Progenitor cell of endocrine pancreas (in vitro differentiated cells): ENCODE measurements at regions not wholly inside any gene's neighbourhood (a gene's known extent, or its start where the extent isn't known, plus 50 kb on each side); places are given as distances from the start of the nearest gene placed in this dataset.
"Not testable (repeated sequence)": the region's sequence is repeated elsewhere in the genome, so short reads cannot be mapped to it uniquely, and the experiment has no call there.

Experiments
- DNase-seq: peaks from one replicate; pipeline ENCODE4 v3.0.0; 2021; ENCODE audit warnings: low spot score; ENCODE audit not compliant: unreplicated experiment
- H3K27ac Mint-ChIP-seq: 2 replicates; pipeline ENCODE4 v1.8.0; 2021; ENCODE audit warnings: mild to moderate bottlenecking, moderate library complexity, mixed read lengths
- H3K27me3 Mint-ChIP-seq: 2 replicates; pipeline ENCODE4 v1.8.0; 2021; ENCODE audit warnings: mixed read lengths
- H3K36me3 Mint-ChIP-seq: 2 replicates; pipeline ENCODE4 v1.8.0; 2022; ENCODE audit warnings: mixed read lengths; ENCODE audit not compliant: insufficient read depth
- H3K4me1 Mint-ChIP-seq: 2 replicates; pipeline ENCODE4 v1.8.0; 2021; ENCODE audit warnings: low read depth, mixed read lengths
- H3K4me3 Mint-ChIP-seq: 2 replicates; pipeline ENCODE4 v1.8.0; 2021; ENCODE audit warnings: low read depth, mild to moderate bottlenecking, moderate library complexity, mixed read lengths
- H3K9me3 Mint-ChIP-seq: 2 replicates; pipeline ENCODE4 v1.8.0; 2021; ENCODE audit warnings: low read depth, mixed read lengths
- TF ChIP-seq, protein P1 (sequence below): fragments of 200-600 bp; sonication (generic); IDR thresholded peaks from one replicate; pipeline ENCODE4 v1.5.0; 2021; ENCODE audit warnings: antibody characterized with exemption, mild to moderate bottlenecking; ENCODE audit not compliant: unreplicated experiment

DNA sequence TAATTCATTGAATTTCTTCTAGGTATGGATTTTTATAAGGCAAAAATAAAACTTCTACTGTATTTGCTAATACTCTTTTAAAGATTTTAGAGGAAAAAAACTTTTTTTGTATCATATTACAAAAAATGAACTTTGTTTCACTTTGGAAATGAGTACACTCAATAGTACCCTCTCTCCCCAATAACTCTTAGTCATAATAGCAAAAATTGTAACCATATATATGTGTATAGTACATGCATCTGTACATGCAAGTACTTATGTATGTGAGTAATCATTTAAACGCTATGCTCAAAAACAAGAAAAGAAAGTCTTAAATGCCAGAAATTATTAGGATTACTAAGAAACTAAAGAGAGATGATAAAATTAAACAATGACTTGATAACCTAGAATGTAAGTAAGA is 95.9 kb upstream of the HGF start:
- Mint-ChIP-seq H3K4me1 (no peaks in the 10 kb centered on the region), H3K36me3 (no peaks in the 10 kb centered on the region), H3K27ac (no peak overlapping the region), H3K27me3 (no peaks in the 10 kb centered on the region), H3K9me3 (no peaks in the 10 kb centered on the region), H3K4me3 (no peak overlapping the region)
- DNase-seq: no peak
- TF ChIP-seq, protein P1, sequence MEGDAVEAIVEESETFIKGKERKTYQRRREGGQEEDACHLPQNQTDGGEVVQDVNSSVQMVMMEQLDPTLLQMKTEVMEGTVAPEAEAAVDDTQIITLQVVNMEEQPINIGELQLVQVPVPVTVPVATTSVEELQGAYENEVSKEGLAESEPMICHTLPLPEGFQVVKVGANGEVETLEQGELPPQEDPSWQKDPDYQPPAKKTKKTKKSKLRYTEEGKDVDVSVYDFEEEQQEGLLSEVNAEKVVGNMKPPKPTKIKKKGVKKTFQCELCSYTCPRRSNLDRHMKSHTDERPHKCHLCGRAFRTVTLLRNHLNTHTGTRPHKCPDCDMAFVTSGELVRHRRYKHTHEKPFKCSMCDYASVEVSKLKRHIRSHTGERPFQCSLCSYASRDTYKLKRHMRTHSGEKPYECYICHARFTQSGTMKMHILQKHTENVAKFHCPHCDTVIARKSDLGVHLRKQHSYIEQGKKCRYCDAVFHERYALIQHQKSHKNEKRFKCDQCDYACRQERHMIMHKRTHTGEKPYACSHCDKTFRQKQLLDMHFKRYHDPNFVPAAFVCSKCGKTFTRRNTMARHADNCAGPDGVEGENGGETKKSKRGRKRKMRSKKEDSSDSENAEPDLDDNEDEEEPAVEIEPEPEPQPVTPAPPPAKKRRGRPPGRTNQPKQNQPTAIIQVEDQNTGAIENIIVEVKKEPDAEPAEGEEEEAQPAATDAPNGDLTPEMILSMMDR: no peak

DNA sequence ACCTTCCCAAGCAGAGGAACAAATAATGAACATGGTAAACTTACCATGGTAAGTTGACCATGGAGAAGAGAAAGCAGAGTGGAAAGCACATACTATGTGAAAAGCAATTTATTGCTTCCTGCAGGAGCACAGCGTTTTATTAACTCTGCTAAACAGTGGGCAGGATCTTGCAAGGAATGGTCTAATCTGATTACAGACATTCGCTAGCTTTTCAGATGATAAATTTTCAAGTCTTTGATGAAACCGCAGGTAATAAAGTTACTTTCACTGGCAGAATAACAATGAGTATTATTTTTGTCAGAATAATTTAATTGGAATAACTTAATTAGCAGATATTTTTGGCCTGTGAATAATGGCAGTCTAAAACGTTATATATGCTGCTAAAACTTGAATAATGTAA is 89.6 kb upstream of the HGF start:
- H3K27me3 Mint-ChIP-seq: no peaks in the 10 kb centered on the region
- no peak overlapping the region for H3K27ac Mint-ChIP-seq
- no peaks in the 10 kb centered on the region for H3K9me3 Mint-ChIP-seq
- no peaks in the 10 kb centered on the region for H3K4me1 Mint-ChIP-seq
- no peak for DNase-seq
- TF ChIP-seq, protein P1: no peak
- H3K4me3 Mint-ChIP-seq: no peak overlapping the region
- no peaks in the 10 kb centered on the region for H3K36me3 Mint-ChIP-seq

DNA sequence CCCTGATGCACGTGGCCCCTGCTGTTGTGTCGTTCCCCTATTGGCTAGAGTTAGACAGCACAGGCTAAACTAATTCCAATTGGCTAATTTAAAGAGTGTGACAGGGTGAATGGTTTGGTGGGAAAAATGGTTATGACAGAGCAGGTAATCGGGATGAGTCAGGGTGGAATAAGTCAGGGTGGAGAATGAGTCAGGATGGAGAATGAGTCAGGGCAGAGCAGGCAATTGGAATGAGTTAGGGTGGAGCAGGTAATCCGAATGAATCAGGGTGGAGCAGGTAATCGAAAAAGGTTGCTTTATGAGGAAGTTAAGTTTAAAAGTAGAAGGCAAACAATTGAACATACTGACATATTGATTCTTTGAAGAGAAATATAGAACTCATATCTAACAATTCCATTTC is 89.0 kb upstream of the HGF start:
- H3K9me3 Mint-ChIP-seq, H3K27ac Mint-ChIP-seq, H3K36me3 Mint-ChIP-seq, H3K4me1 Mint-ChIP-seq, H3K27me3 Mint-ChIP-seq, DNase-seq, H3K4me3 Mint-ChIP-seq: not testable (repeated sequence)

DNA sequence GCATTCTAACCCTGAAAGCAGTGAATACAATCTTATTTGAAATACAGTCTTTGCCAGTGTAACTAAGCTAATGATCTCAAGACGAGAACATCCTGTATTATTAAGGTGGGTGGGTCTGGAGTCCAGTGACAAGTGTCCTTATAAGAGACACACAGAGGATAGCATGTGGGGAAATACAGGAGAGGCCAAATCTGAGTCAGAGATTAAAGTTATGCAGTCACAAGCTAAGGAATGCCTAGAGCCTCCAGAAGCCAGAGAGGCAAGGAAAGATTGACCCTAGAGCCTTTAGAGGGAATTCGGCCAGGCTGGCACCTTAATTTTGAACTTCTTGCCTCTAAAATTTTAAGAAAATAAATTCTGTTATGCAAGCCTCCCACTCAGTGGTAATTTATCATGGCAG is 87.5 kb upstream of the HGF start:
- Mint-ChIP-seq H3K27ac (no peak overlapping the region), H3K36me3 (no peaks in the 10 kb centered on the region), H3K27me3 (no peaks in the 10 kb centered on the region), H3K4me1 (no peaks in the 10 kb centered on the region), H3K9me3 (no peaks in the 10 kb centered on the region), H3K4me3 (no peak overlapping the region)
- TF ChIP-seq, protein P1: no peak
- no peak for DNase-seq

DNA sequence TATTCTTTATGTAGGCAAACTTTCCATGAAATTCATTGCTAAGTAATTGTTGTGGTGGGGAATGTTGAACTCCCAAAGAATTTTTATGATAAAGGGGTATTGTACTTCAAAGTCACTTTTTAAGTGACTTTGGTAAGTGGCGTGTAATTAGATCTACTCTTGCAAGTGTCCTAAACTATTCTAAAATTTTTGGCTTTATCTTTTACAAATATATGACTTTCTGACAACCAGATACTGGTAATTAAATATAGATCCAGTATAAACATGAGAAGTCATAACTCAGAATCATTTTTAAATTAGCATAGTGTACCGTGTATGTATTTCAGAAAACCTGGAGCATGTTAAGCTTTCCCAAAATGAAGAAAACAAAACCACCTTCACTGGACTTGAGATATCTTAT is 84.7 kb upstream of the HGF start:
- Mint-ChIP-seq H3K4me3 (no peak overlapping the region), H3K27me3 (no peaks in the 10 kb centered on the region), H3K4me1 (no peaks in the 10 kb centered on the region), H3K9me3 (no peaks in the 10 kb centered on the region), H3K36me3 (no peaks in the 10 kb centered on the region), H3K27ac (no peak overlapping the region)
- no peak for DNase-seq
- TF ChIP-seq, protein P1: no peak

DNA sequence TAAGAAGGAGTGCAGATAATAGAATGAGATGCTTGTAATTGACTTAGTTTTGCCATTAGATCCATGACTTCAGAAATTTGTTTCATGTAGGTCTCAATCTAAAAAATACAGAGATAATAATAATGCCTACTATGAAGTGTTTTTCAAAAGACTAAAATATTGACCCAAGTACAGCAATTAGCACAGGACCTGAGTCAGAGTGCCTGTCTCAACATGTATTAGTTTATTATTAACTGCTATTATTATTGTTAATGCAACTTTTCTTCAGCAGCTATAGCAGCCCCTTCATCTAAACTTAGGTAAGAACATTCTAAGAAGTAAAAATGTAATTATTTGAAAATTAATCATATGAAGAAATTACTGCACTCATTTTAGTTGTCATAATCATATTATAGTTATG is 82.9 kb upstream of the HGF start:
- Mint-ChIP-seq H3K36me3 (no peaks in the 10 kb centered on the region), H3K27ac (no peak overlapping the region), H3K4me3 (no peak overlapping the region), H3K4me1 (no peaks in the 10 kb centered on the region), H3K9me3 (no peaks in the 10 kb centered on the region), H3K27me3 (no peaks in the 10 kb centered on the region)
- DNase-seq: no peak
- TF ChIP-seq, protein P1: no peak
